Cardiac fibroblast (primary cell): ENCODE measurements at regions not wholly inside any gene's neighbourhood (a gene's known extent, or its start where the extent isn't known, plus 50 kb on each side); places are given as distances from the start of the nearest gene placed in this dataset.

Experiments used
- DNase-seq, 2 donors: peaks; one replicate each; pipeline versions ENCODE4 v3.0.0 to v3.0.0-alpha.2; 2010; ENCODE audit warnings: low read depth in 2 of 2
- H3K4me3 ChIP-seq, 2 donors: replicated peaks in 1 of 2; 1 replicate in 1 of 2; 2 replicates in 1 of 2; pipeline ENCODE4 v1.5.1; 2011; ENCODE audit warnings: low read depth in 2 of 2, low read length in 2 of 2, mild to moderate bottlenecking in 2 of 2, moderate library complexity in 1 of 2
- TF ChIP-seq, protein P1 (sequence below): IDR thresholded peaks from one replicate; pipeline ENCODE4 v1.5.1; 2011; ENCODE audit warnings: low read depth, mild to moderate bottlenecking, low read length, inconsistent platforms

DNA sequence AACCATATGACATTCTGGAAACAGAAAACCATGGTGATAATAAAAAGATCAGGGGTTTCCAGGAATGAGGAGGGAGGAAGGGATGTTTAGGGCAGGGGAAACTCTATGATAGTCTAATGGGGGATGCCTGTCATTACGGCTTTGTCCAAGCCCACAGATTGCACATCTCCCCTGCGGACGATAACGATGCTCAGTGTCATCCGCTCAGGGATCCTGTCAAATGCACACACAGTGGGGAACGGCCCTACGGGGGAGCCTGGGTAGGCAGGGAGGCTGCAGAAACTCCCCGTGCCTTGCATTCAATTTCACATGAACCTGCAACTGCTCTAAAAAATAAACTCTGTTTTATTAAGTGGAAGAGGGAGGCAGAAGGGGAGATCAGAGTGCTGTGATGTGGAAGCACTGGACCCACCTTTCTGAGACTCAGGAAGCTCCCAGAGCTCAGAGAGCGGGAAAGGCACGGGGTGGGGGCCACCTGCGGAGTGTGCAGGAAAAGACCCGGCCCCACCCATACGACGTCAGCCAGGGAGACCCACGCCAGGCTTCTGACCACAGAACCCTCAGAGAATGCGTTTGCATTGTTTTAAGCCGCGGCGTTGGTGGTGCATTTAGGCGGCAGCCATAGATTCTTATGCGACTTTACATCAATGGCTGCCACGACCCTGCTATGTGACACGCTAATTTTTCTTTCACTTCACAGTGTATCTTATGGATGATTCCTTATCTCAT, 543.5 kb downstream of the BRD1 start:
- TF ChIP-seq, protein P1, sequence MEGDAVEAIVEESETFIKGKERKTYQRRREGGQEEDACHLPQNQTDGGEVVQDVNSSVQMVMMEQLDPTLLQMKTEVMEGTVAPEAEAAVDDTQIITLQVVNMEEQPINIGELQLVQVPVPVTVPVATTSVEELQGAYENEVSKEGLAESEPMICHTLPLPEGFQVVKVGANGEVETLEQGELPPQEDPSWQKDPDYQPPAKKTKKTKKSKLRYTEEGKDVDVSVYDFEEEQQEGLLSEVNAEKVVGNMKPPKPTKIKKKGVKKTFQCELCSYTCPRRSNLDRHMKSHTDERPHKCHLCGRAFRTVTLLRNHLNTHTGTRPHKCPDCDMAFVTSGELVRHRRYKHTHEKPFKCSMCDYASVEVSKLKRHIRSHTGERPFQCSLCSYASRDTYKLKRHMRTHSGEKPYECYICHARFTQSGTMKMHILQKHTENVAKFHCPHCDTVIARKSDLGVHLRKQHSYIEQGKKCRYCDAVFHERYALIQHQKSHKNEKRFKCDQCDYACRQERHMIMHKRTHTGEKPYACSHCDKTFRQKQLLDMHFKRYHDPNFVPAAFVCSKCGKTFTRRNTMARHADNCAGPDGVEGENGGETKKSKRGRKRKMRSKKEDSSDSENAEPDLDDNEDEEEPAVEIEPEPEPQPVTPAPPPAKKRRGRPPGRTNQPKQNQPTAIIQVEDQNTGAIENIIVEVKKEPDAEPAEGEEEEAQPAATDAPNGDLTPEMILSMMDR = no peak
- H3K4me3 ChIP-seq = no peak overlapping the region
- DNase-seq = no peak

DNA sequence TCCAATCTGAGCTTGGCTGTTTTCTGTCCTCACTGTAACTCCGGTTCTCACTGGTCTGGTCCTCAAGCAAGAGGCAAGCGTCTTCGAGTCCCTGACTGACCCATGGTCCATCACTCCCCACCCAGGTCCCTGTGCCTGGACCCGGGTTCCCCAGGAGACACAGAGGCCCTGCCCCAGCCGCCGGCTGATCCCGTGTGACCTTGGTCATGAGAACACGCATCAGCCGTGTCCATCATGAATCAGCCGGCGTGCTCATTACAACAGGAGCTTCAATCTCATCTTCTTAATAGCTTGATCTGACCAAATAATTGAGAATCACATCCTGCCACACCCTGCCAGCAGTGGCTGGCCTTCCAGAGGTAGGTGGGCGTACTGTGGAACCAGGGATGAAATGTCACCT, 545.1 kb downstream of the BRD1 start:
- H3K4me3 ChIP-seq = no peak overlapping the region
- TF ChIP-seq, protein P1 = no peak

DNA sequence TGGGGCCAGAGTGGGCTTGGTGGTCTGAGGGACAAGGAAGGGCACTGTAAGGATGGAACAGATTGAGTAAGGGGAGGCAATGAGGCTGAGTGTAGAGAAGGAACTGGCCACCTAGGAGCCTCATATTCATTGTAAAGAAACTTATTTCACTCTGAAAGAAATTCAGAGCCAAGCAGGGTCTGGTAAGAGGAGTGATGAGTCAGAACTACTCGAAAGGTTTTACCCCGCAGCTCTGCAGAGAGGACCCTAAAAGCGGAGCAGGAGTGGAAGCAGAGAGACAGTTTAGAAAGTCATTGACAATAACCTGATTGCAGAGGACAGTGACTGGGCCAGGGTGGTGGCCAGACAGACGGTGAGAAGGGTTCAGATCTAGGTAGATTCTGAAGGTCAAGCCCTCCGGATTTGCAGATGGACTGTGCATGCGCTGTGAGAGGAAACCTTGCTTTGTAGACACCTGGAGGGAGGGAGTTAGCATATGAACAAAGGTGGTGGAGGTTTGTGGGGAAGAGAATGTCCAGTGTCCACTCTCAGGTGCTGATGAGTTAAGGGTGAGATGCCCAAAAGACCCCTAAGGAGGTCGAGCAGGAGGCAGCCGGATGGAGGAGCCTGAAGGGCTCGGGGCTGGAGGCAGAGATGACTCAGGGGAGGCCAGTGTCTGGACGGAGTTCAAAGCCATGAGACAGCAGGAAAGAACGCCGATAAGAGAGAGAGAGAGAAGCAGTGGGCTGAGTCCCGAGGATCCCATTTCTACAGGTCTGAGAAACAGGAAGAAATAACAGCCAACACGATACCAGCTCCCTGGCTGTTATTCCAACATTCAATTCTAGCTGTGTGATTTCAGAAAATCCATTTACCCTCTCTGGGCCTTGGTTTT, 546.0 kb downstream of the BRD1 start:
- DNase-seq = no peak
- H3K4me3 ChIP-seq = no peak overlapping the region
- TF ChIP-seq, protein P1 = no peak

More for the DNA sequence above, 545.1 kb downstream of the BRD1 start:
- no peak for DNase-seq

DNA sequence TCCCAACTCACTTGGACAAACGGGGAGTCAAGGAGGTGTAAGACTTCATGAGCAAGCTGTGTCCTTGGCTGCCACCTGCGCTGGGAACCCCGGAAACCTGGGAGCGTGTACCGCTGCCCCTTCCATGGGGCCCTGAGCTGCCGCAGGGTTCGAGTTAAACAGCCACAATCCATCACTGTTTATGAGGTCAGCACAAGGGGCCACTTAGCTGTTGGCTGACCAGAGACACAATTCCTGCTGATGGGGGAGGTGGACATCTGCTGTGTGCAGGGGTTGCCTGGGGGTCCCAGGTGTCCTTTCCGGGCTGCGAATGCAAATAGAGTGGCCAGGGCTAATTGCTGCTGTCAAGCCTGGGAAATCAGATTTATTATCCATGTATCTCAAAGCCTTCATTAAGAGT, 549.3 kb downstream of the BRD1 start:
- no peak overlapping the region for H3K4me3 ChIP-seq
- TF ChIP-seq, protein P1 = no peak
- DNase-seq = no peak

DNA sequence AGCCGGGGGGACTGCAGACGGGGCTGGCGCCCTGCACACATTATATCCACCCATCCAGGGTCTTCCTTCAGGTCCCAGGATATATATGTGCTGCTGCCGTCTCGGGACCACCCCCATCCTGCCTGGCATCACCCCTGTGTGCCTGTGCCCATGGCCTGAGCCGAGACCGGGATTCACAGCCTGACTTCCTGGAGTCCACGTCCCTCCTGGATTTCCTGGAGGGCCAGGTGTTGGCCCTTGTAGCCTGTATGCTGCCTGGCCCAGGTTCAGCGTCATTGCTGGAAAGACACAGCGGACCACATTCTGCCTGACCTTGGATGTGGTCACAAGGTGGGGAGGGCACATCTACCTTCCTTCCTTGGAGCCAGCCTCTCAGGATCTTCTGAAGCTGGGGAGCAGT, 551.1 kb downstream of the BRD1 start:
- TF ChIP-seq, protein P1 = no peak
- DNase-seq = no peak
- H3K4me3 ChIP-seq = no peak overlapping the region

DNA sequence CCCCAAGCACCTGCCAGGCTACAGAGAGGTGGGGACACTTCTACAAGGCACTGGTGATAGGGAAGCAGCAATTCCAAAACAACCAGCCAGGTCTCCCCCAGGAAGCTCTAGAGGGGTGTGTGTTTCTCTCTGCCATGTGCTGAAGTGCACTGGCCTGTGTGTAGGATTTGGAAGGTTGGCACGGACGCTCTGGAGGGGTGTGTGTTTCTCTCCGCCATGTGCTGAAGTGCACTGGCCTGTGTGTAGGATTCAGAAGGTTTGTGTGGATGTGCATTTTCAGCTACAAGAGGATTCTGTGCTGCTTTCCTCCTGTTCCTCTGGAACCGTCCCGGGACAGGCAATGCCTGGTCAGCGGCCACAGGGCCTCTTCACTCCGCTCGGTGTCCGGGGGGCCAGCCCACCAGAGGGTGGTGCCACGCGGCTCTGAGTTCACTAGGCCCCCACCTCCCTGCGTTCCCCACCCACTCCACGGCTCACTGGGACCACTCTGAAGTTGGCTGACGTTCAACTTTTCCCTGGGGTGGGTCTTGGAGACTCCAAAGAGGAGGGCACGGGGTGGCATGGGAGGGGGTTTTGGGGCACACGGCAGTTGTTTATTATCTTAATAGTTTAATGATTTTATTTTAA, 552.8 kb downstream of the BRD1 start:
- H3K4me3 ChIP-seq = no peak overlapping the region
- TF ChIP-seq, protein P1 = no peak
- DNase-seq = no peak
